Epithelial cell of esophagus (primary cell): ENCODE measurements at regions not wholly inside any gene's neighbourhood (a gene's known extent, or its start where the extent isn't known, plus 50 kb on each side); places are given as distances from the start of the nearest gene placed in this dataset.

Experiments used
- DNase-seq: peaks from one replicate; pipeline ENCODE4 v3.0.0; 2010; ENCODE audit warnings: low read depth
- H3K4me3 ChIP-seq: 2 replicates; pipeline ENCODE4 v1.5.1; 2011; ENCODE audit warnings: mild to moderate bottlenecking, low read length, control low read depth
- TF ChIP-seq, protein P1 (sequence below): IDR thresholded peaks from 2 replicates; pipeline ENCODE4 v1.5.1; 2011; ENCODE audit warnings: low read depth, mild to moderate bottlenecking, low read length, control low read depth, inconsistent platforms; ENCODE audit not compliant: insufficient read depth; ENCODE audit errors: missing control alignments

DNA sequence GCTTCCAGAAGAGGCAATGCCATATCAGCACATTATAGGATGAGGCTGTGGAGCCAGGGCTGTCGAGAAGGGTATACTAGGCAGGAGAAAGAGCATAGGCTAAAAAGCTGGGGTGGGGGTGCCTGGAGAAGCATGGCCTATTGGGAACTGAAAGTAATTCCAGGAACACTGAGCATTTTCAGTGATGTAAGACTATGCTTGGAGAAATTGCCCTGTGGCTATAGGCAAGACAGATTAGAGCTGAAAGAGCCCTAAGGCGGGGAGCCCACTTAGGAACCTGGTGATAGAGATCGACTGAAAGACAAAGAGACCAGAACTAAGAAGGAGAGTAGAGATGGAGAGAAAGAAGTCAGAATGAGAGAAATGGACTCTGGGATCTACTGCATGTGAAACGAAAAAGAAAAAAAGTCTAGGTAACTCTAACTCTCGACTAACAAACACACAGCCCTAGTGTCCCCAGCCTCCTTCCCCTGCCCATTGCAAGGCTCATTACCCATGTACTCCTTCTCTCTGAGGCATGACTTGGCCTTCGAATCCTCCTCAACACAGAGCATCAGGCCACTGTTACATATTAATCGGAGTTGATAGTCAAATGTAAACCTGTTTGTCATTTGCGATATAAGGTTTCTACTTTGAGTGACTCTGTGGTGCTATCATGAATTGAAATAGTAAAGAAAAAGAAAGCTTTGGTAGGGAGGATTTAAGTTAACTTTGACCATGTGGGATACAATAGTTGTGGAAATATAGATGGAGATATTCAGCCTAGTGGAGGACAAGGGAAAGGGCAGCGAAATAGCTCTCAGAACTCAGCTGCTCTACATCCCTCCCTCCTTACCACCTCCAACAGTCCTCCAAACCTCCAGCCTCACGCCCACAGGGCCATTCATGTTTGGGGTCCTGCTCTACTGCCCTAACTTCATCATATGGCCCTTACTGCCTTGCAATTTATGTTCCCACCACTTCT, 52.3 kb upstream of the BMAL1 start:
- DNase-seq, result no peak
- TF ChIP-seq, protein P1, sequence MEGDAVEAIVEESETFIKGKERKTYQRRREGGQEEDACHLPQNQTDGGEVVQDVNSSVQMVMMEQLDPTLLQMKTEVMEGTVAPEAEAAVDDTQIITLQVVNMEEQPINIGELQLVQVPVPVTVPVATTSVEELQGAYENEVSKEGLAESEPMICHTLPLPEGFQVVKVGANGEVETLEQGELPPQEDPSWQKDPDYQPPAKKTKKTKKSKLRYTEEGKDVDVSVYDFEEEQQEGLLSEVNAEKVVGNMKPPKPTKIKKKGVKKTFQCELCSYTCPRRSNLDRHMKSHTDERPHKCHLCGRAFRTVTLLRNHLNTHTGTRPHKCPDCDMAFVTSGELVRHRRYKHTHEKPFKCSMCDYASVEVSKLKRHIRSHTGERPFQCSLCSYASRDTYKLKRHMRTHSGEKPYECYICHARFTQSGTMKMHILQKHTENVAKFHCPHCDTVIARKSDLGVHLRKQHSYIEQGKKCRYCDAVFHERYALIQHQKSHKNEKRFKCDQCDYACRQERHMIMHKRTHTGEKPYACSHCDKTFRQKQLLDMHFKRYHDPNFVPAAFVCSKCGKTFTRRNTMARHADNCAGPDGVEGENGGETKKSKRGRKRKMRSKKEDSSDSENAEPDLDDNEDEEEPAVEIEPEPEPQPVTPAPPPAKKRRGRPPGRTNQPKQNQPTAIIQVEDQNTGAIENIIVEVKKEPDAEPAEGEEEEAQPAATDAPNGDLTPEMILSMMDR, result no peak
- H3K4me3 ChIP-seq, result no peak overlapping the region

DNA sequence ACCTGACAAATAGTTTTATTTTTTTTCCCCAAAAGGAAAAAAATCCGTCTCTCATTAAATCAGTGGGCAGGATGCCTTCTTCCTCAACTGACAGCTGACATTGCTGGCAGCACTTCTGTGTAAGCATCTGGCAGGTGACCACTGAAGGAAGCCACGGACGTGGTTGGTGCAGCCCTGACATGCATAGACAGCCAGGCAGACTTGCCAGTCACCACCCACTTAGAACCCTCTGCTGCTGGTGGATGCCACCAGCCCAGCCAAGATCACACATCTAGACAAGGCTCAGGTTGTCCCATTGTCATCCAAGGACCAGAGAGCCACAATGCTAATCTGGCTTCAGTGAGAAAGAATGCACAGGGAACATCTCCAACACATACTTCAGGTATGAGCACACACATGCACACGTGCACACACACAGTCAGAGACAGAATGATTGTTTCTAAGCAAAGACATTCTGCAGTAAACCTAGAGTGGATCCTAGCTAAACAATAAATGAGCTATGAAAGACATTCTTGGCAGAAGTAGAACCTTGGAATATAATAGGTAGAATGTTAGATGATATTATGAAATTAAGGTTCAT, 49.8 kb upstream of the BMAL1 start:
- TF ChIP-seq, protein P1, result no peak
- DNase-seq, result peak; percentile 59
- no peak overlapping the region for H3K4me3 ChIP-seq
